HG02870 (cell line): ENCODE measurements at regions not wholly inside any gene's neighbourhood (a gene's known extent, or its start where the extent isn't known, plus 50 kb on each side); places are given as distances from the start of the nearest gene placed in this dataset.
"Not testable (repeated sequence)": the region's sequence is repeated elsewhere in the genome, so short reads cannot be mapped to it uniquely, and the experiment has no call there.

Experiments
- ATAC-seq: cut with Tn5 transposase; IDR thresholded peaks from one replicate; pipeline ENCODE4 v1.9.1; 2021; ENCODE audit warnings: mild to moderate bottlenecking, moderate library complexity; ENCODE audit not compliant: unreplicated experiment

DNA sequence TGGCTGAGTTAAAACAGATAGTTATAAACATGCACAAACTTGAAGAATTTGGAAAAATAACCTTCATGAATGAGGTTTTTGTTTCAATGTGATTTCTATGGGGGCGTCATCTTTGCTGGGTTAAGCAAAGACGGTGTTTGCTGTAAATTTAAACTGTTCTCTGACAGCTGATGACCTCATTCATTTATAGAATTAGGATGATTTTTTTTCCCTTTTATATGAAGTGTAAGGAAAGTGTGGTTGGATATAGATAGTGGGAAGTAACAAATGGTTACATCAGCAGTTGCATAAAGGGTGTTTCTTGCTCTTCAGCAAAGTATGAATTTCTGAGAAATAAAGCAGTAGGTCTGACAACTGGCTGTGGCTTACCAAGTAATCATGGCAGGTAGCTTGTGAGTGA, 137.2 kb upstream of the CENPW start:
- ATAC-seq = no peak

DNA sequence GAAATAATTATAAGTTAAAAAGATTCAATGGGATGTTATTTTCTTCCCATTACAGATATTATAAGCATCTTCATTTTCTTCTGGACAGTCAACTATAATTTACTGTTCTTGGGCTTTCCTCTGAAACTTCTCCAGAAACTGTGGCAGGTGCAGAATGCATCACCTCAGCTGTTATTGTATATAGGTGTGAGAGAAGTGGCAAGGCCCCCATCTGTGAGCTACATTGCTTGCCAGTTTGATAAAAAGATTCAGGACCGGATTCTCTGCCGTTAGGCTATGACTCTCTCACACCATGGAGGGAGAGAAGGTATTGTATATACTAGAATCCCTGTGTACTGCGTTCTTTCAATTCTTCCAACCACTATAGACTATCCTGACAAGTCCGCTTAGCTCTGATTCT, 135.8 kb upstream of the CENPW start:
- no peak for ATAC-seq

DNA sequence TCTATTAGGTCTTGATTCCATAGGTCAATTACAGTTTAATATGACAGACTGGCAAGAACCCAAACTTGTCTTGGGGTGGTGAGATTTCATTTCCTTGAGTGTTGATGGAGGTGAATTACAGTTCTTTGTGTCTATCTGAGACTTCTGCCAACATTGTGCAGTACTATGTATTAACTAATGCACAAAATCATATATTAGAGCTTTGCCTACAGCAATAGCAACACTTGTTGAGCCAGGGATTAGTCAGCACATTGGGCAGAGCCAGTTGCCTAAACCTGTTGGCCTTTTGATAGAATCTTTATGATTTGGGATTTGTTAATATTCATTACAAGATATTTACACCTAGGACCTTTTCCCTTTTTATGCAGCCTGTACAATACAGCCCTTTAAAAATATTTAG, 135.3 kb upstream of the CENPW start:
- ATAC-seq = no peak

DNA sequence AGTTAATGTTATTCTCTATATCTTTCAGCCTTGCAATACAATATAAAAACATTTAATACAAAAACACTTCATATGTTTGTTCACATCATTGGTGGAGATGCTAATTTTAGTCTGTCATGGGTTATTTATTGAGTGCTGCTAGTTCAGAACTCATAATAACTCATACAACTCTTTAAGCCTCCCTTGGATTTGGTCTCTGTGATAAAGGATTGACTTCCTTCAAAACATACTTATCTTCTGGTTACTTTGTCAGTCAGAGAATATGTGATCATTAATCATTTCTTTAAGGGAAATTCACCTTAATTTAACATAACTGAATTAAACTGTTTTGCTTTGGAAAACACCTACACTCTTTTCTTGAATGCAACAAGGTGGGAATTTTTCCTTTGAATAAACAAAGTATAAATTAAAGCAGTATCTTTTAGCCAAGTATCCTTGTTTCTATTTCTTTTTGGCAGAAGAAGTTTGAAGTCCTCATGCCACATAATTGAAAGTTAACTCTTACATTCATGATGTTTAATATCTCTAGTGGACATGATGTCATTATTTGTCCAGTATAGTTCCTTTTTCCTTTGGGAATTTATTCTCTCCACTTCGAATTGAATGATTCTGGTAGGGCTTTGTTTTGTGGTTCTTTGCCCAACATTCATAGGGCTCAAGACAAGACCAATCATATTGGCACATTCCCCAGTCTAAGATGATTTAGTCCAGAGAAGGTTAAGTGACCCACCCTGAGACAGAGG, 133.2 kb upstream of the CENPW start:
- ATAC-seq = no peak

DNA sequence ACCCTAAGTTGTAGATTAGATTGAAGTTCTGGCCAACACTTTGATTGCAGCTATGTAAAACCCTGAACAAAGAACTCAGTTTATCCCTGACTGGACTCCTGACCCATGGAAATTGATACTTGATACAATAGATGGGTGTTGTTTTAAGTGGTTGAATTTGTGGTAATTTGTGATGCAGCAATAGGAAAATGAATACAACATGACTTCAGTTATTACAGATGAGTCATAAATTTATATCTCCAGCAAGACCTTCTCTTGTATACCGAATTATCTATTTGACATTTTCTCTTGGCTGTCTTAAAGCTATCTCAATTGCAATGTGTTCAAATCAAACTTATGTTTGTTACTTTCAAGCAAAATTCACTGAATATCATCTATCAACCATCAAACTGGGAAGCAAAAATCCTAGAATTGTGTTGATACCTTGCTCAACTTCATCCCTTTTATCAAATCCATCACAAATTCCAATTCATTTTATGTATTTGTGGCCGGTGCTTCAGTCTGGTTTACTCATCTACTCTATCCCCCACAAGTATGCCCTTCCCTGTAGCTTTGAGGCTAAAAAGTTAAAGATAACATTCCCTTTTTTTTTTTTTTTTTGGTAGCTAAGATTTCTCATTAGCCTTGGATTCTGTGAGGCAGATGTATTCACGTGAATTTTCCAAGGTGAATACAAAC, 129.4 kb upstream of the CENPW start:
- no peak for ATAC-seq

DNA sequence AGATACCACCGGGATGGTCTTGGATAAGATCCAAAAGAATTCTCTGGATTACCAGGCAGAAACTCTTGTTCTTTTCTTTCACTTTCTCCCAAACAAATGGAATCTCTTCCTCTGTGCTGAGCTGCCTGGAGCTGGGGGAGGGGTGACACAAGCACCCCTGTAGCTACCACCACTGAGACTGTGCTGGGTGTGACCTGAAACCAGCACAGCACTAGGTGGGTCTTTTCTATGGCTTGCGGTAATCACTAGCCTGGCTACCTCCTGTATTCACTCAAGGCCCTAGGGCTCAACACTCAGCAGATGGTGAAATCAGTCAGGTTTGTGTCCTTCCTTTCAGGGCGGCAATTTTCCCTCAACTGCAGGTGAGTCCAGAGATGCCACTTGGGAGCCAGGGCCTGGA, 122.4 kb upstream of the CENPW start:
- ATAC-seq = no peak

DNA sequence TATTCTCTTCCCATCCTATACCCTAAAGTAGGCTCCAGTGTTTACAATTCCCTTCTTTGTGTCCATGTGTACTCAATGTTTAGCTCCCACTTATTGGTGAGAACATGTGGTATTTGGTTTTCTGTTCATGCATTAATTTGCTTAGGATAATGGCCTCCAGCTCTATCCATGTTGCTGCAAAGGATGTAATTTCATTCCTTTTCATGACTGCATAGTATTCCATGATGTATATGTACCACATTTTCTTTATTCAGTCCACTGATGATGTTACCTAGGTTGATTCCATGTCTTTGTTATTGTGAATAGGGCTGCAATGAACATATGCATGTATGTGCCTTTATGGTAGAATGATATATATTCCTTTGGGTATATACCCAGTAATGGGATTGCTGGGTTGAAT, 119.0 kb upstream of the CENPW start:
- not testable (repeated sequence) for ATAC-seq

DNA sequence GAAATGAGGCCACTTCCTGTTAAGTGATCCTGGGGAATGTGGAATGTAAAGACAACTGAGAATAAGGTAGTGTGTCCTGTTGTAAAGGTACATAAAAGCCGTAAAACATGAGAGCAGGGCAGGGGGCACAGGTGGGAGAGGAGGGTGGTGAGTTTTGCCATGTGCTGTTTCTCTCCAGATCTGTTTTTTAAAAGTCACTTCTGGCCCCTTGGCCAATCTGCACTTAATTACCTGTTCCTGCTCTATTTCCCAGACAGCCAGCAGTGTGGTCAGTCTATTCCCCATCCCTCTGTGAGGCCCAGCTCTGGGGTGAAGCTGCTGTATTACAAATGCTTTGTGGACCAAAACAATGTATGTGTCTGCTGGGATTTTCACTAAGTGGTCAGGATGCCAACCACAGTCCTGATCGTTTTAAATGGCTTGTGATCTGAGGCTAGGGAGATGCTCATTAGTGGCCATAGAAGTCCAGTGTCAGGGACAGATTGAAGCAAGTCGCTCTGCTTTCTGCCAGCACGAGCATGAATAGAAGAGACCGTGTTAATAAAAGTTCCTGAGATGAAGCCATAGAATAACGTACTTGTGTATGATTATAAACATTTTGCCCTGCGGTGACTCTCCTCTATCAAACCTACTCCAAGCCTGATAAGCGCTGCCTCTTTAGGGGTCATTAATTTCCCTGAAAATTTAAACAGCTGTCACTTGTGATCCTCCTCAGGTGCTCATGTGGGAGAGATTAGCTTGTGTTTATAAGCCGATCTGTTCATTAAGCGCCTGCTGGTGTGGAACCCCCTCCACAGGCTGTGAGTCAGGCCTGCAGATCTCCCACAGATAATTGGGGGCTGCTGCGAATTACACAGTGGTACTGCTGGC, 111.8 kb upstream of the CENPW start:
- ATAC-seq = no peak

DNA sequence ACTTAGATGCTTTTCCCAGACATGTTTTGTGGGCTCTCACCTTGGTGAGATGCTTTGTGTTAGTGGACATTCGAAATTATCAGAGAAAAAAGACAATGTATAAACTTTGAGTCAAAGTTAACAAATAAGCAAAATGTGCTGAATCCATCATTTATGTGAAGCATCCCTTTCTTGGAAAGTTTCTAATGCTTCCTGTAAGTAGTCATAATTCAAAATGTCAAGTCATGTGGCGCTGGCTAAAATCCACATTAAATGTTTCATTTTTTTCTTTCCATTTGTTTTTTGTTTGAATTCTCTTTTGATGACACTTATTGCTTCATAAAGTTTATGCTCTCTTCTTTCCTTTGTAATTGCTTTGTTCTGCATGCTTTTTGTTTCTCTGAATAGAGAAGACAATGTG, 107.2 kb upstream of the CENPW start:
- ATAC-seq = no peak

DNA sequence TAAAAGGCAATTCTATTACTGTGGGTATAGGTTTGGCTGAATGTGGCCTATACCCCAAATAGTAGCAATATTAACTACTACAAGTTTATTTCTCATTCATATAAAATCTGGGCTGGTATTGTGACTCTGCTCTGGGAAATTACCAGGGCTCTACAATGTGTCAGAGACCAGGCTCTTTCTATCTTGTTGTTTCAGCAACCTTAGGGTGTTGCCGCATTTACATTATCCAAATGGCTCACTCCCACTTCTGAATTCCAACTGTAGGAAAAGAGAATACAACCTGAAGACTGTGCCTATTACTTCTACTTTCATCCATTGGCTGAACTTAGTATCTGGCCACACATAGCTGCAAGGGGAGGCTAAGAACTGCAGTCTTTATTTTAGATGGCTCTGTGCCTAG, 106.7 kb upstream of the CENPW start:
- no peak for ATAC-seq

DNA sequence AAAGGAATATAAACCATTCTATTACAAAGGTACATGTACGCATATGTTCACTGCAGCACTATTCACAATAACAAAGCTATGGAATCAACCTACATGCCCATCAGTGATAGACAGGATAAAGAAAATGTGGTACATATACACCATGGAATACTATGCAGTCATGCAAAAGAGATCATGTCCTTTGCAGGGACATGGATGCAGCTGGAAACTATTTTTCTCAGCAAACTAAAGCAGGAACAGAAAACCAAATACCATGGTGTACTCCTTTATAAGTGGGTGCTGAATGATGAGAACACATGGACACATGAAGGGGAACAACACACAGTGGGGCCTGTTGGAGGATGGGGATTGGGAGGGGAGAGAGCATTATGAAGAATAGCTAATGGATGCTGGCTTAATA, 104.6 kb upstream of the CENPW start:
- no peak for ATAC-seq

DNA sequence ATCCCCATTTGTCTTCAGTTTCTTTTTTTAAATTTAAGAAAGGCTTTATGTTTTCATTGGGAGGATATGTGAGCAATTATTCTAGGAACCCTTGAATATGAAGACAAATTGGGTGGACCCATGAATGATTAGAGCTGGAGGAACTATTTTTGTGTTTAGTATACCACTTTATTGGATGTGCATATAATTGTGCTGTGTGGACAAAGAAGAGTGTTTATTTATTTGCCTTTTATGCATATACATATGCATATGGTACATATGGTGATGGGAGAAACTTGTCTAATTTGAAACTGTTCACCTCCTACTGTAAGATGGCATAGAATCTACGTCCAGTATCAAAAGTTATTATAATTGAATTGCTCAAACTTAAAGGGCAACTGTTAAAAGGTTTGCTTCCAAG, 94.8 kb upstream of the CENPW start:
- ATAC-seq = no peak

DNA sequence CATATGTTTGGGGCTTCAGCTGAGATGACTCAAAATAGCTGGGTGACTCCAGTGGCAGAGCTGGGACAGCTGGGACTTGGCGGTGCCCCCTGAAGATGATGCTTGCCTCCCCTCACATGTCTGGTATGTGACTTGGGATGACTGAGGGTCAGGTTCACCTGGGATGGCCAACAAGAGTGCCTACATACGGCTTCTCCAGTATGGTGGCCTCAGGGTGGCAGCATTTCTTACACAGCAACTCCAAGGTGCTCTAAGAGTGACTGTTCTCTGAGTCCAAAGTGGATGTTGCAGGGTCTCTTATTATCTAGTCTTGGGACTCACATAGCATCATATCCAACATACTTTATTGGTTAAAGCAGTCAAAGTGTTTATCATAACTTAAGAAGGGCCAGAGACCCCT, 87.8 kb upstream of the CENPW start:
- no peak for ATAC-seq

DNA sequence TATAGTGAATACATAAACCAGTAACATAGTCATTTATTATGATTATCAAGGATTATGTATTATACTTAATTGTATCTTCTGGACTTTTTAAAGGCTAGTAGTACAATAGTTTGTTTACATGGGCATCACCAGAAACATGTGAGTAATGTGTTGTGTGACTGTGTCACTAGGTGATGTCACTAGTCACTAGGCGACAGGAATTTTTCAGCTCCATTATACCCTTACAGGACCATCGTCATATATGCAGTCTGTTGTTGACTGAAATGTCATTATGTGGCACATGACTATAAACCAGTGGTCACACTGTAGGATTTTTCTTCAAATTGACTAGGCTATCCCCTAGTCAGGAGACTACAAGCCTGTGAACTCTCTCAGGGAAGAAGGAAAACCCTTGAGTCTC, 86.5 kb upstream of the CENPW start:
- ATAC-seq = no peak

DNA sequence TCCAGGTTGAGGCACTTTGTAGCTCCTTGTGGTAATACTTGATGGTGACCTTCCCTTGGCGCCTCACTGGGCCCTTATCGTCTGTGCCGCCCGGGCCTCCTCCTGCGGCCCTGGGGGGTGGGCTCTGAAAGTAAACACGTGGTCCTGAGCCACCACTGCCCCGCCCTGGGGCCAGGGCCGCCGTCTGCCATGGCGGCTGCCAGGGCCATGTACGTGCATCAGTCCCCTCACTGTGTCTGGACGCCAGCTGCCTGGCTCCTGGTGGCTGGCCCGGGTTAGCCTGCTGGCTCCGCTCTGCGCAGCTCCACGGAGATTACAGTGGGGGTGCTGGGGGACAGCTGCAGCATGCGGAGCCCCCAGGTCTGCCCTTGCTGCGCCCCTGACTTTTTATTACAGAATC, 81.8 kb upstream of the CENPW start:
- ATAC-seq = no peak

DNA sequence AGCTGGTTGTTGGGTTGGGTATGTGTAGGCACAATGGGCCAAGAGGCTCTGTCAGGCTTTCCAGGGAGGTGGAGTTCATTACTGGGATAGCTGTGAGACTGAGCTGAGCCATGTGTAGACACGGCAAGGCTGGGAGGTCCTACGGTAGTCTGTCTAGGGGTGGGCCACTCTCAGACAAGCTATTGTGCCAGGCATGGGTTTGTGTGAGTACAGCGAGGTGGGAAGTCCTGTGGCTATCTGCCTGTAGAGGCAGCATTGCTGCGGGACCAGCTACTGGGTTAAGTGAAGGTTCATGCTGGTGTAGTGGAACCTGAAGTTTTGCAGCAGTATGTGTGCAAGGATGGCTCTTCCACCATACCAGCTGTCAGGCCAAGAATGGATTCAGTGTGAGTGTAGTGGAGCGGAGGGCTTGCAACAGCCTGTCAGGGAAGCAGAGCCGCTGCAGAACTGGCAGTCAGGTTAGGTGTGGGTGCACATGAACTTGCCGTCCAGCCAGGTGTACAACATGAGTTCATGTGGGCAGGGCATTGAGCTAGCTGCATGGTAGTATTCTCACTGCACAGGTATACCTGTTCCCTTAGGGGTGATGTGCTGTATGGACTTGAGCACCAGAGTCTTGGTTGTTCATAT, 78.0 kb upstream of the CENPW start:
- no peak for ATAC-seq

DNA sequence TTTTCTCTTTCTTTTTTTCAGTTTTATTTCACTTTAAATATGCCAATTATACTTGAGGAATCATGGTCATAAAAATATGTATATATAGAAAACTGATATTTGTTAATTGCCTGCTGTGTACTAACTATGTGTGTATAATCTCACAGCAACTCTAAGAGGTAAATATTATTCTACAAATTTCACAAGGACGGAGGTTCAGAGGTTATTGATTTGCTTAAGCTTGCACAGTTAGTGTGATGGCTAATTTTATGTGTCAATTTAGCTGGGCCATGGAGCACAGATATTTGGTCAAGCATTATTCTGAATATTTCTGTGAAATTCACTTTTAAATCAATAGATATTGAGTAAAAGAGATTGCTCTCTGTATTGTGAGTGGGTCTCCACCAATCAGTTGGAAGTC, 75.7 kb upstream of the CENPW start:
- ATAC-seq = no peak

DNA sequence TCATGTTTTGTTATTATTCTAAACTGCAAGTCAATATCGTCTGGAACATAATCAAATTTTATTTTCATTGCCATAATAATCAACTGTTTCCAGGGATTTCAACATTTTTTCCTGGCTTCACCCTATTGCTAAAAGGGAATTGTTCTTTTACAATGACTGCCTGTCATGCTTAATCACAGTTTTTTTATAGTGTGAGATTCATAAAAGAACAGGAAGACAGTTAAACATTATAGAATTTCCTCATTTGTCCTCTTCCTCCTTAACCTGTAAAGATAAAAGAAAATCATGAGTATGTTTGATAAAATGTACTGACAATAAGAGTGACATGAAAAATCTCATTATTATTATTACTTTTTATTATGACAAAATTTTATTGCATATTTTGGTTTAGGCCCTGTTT, 73.3 kb upstream of the CENPW start:
- no peak for ATAC-seq

DNA sequence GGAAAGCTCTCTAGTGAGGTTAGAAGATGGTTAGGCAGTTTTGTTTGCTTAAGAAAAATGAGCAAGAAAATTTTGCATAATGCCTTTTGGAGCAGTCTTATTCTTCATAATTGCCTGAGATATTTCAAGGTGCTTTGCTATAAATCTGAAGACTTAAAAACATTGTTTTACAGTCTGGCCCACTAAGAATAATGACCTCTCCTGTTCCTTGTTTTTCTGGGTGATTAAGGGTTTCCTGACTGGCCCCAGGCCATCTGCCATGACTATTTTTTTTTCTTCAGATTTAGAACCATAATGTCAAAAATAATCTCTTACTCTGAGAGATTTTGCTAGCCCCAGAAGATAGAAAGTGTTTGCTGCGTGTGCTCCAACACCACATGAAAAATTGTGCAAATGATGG, 72.3 kb upstream of the CENPW start:
- peak; percentile 8 for ATAC-seq

DNA sequence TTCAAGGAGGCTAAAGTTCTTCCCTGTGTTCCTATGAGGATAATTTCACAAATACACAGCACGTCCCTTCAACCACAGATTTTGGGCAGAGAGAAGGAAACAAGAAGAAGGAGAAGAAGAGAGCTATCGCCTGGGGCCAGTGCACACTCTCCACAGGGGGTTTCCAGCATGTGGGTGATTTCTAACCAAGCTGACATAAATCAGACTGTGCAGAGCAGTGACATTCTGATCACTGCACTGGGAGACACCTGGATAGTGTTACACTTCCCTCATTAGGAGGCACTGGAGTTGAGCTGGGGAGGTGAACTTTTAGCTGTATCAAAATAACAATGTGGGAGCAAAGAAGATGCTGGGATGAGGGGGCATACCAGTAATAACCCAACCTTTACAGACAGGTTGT, 71.8 kb upstream of the CENPW start:
- peak; percentile 97 for ATAC-seq

DNA sequence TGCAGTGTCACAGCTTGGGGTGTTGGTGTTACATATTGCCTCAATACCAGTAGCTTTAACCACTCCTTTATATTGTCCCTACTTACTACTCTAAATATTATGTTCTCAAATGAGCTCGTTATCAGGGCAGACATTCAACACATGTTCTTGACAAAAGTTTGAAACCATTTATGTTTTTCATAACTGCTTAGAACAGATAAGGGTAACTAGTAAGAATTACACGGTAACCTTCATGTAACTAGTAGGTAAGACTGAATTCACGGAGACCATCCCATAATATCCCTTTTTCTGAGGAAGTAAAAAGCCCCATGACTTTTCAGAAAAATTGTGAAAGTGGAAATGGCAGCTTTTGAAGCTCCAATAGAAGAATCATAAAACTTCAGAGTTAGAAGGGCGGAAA, 59.6 kb upstream of the CENPW start:
- no peak for ATAC-seq
